ENCODE measurements at regions not wholly inside any gene's neighbourhood (a gene's known extent, or its start where the extent isn't known, plus 50 kb on each side); places are given as distances from the start of the nearest gene placed in this dataset.

DNA sequence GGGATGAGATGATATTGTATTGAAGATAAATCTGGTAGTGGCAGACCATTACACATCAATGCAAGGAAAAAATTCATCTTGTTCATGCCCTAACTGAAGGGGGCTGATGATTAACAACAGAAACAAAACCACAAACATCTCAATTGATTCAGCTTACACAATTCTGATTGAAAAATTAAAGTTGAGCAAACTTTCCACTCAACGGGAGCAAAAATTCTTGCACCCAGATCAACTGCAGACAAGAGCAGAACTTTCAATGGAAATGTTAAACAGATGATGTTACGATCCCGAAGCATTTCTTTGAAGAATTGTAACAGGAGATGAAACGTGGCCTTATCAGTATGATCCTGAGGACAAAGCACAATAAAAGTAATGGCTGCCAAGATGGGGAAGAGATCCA is 172.4 kb upstream of the SOX5 start:
- no peak for FAIRE-seq

DNA sequence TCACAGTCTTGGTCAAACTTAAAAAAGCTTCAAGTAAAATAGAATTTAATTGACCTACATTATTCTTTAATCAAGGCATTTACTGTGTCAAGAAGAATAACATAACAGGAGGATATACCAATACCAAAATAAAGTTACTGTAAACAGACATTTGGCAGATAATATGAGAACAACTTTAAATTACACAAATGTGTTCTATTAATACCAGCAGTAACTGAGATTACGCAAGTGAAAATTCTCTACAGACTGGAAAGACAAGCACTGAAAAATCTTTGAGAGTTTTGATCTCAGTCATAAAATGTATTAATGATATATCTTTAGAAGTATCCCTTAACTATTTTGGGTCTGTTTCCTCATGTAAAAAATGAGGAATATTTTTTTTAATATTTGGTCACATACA is 169.2 kb upstream of the SOX5 start:
- no peak for FAIRE-seq

DNA sequence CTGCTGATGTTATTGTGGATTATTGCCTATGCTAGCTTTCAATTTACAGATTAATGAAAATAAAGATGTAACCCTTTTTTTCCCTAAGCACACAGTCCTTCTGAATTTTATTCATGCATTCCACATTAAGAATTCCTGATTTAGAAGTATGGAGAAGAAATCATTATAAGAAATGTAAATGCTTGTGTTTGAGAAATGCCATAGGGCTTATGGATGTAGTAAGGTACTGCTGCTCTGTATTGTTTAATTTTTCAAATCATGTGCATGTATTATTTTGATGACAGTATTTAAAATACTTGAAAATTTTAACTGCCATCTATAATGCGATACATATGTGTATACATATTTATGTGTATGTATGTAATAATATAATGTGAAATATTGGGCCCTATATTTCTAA is 167.1 kb upstream of the SOX5 start:
- no peak for FAIRE-seq

DNA sequence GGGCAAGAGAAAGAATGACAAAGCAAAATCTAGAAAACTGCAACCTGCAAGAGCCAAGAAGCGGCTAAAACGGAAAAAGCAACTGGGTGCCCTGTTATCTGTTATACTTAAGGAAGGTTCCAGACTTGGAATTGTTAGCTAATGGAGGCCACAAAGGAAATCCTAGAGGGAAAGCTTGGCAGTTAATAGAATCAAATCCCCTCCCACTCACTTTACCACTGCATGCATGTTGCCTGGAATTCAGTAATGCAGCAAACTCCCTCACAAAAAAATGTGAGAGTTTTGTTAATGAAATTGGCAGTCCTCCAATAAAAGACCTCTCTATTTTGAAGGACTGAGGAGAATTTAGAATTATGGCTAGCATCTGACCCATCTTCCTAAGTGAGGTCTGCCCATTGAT is 164.2 kb upstream of the SOX5 start:
- no peak for FAIRE-seq

DNA sequence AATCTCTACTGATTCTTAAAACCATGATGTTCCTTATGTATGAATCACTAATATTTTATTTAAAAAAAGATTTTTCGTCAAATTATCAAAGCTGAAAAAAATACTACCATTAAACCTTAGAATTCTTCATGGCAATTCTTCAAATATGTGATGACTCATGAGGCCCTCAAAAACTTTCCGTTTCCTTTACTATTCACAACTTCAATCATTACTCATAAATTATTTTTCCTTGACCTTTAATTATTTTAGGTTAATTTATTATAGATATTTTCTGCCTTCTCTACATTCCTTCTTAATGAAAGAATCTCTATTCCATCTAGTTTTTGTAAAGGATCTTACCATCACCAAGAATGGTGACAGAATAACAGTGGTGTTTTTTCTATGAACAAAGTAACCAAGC is 162.1 kb upstream of the SOX5 start:
- FAIRE-seq: no peak

DNA sequence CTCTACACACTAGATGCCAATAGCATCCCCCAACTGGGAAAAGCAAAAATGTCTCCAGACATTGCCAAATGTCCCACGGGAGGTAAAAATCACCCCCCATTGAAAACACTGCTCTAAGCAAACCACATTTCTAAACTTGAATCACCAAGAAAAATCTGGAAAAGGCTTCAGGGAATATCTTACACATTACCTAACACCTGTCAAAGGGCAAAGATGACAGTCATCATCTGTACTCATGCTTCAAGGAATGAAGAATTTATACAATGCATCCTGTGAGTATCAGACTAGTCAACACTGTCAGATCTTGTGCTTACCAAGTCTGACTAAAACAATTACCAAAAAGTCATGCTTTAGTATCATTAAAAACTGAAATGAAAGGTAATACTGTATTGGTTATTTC is 161.6 kb upstream of the SOX5 start:
- no peak for FAIRE-seq

DNA sequence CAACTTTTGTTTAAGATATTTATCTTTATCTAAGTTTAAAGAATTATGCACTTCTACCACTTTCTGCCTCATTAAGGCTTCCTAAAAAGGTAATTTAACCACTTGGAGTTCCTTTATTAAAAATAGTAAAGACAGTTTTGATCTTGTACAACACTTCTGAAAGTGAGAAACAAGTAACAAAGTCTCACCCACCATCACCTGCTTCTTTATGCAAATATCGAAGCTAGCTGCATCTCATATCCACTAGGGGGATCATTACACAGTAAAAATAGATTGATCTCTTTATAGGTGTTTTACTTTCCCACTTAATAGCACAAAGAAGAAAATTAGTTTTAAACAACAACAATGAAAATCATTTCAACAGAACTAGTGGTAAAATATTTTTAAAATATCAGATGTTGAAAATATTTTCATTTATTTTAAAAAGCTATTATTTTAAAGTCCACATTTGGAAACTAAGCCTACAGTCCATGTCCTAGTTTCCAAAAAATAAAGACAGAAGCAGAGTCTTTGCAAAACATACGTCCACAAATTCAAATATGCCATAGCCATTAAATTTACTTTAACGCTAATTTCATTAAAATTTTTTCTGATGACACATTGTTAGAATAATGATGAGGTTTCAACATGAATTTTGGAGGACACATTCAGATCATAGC is 160.0 kb upstream of the SOX5 start:
- FAIRE-seq: no peak

DNA sequence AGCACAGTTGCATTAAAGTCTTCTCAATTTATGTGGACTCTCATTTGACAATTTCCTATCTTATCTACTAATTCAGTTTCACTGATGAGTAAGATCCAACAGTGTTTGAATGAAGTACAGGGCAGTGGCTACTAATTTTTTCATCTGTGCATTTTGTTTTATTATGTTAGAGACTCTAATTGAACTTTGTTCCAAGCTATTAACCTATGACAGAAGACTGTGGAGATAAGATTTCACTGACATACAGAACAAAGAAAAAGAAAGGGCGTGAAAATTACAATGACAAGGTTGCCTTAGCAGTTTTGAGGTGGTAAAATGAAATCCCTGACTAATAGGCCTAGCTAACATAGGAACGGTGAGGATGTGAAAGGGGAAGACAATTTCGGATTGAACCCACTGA is 153.2 kb upstream of the SOX5 start:
- FAIRE-seq: no peak

DNA sequence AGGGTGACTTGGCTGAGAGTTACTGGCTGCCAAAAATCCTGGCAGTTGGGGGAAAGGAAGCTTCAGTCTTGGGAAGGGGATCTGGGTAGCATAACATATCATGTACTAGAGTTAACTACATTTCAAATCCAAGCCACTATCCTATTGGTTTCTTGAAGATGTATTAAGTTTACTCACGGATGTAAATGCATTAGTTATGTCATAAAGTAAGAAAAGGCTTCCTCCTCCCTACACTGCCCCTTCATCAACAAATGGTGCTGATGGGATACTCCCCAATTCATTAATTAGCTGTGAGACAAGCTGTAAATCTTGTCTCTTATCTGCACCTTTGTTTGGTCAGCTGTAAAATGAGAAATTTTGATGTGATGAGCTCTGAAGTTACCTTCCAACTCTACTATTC is 150.1 kb upstream of the SOX5 start:
- no peak for FAIRE-seq

DNA sequence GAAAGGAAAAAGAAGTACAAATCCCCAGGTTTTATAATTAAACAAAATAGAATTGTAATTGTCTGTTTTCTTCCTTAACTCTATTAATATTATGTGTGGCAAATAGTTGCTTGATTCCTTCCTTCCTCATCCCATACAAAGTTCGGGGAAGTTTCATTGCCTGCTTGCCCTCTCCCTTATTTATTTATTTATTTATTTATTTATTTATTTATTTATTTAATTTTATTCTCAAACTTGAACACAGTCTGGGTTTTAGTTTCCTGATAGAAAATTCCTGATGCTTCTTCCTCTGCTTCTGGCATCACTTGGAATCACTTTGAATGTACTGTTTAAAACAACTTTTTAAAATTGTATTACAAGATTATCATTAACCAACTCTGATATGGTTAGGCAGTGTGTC is 145.8 kb upstream of the SOX5 start:
- no peak for FAIRE-seq

DNA sequence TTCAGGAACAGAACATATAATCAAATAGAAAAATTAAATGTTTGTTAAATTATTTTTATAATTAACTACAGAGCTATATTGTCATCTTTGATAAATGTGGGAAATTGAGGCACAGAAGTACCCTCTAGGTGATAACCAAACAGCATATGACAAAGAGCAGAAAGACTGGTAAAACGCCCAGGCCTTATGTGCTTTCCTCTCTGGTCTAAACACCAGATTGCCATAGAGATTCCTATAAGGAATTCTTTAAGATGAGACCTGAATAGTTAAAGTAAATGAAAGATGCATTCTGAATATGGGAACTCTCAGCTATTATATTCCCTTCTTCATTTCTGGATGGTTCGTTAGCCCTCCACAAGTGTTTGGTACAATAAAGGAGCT is 140.0 kb upstream of the SOX5 start:
- FAIRE-seq: no peak

DNA sequence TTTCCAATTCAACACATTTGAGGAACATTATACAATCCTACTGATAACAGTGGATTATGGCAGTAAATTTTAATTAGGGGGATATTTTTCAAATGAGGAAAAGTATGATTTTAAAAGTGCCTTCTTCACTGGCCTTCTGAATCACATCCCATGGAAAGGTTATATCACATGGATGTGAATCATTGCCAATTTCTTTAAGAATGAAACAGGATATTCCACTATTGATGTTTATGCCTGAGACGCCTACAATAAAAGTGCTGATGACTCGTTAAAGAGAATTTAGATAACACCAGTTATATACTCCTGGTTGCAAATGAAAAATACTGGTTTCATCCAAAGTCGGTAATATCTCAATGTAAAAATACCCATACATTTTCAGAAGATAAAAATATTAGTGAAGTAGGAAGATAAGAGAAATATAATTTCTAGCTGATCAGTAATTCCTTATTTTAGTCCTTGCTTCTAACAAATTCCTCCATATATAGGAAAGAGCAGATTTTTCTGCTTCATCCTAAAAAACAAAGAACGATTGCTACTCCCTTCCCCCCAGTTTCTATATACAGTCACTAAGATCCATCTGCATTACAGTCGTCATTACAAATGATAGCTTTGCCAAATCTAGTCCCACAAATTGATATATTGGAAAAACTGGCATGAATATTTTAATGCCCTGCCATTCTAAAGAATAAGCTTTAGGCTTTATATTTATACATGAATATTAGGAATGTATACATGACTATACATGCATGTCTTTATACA is 139.5 kb upstream of the SOX5 start:
- FAIRE-seq: no peak

DNA sequence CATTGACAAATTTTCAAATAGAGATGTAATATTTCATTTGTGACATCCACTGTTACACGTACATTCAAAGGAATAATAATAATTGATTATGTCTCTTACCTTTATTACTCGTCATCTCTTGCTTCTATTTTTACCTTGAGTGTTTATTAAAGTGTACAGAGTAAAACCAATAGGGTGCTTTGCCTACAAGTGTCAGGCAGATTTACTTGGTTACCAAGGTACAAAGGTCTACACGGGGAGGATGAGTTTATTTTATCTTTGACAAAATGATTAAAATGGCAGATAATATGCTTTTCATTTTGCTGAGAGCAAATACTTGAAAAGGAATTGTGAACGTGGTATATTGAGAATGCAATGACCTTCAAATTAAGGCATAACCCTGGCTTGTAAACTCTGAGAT is 137.8 kb upstream of the SOX5 start:
- FAIRE-seq: no peak

DNA sequence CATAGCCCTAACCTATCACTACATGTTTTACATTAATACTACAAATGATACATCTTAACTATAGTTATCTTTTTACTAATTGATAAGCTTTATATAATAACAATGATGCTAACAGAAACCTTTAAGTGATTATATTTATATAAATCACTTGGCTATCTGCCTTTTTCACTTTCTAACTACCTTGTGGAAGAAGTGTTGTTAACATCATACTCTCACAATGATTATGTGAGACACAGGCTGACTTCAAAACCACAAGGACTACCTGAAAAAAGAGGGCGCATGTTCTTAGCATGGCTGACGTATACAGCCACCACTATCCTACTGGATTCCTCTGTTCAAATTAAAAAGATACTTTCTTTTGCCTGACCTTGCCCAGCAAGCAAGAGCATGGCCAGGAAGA is 135.3 kb upstream of the SOX5 start:
- no peak for FAIRE-seq

DNA sequence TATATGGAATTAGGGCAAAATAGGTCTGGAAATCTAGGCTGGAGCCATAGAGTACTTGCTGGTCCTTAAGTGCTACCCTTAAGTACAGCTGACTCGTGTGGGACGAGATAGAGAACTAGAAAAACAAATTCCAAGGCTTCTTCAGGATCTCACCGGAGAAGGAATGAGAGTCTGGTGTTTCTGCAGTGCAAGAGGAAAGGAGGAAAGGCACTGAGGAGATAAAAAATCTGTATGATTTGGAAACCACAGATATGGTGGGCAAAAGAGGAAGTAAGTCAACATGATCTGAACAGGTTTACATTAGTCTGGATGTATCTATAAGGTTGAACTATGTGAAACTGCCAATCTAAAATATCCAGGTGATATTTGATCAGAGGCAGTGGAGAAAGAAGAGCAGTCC is 134.4 kb upstream of the SOX5 start:
- no peak for FAIRE-seq

DNA sequence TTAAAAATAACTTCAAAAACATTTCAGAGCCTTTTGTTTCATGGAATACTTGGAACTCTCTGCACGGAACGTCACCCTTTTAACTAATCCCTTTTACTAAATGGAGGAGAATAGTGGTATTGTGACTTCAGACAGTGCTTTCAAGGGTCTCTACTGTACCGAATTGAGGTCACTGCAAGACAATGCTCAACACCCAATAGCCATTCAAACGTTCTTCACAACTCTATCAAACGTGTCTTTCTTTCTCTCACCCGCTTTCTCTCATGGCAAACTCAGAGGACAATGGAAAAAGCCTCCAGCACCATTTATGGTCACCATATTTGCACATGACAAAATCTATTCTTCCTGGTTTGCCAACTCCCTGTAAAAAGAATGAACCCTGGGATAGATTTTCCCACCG is 132.1 kb upstream of the SOX5 start:
- no peak for FAIRE-seq

DNA sequence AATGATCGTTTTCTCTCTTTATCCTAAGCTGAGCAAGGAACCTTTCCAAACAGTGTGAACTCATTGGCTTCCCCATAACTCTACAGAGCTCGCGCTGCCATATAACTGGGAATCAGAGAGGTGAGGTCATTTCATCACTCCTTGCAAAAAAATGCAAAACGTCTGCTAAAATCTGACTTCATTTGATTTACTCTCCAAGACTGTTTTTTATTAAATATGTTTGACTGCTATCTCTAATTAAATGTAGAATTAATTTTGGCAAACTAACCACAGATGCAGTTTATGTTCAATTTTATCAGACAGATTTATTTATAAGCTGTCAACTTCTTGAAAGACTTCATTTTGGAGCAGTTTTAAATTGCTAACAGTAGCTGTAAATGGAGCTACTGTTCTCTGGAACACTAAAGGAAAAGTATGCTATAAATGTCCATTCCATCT is 131.6 kb upstream of the SOX5 start:
- FAIRE-seq: no peak

DNA sequence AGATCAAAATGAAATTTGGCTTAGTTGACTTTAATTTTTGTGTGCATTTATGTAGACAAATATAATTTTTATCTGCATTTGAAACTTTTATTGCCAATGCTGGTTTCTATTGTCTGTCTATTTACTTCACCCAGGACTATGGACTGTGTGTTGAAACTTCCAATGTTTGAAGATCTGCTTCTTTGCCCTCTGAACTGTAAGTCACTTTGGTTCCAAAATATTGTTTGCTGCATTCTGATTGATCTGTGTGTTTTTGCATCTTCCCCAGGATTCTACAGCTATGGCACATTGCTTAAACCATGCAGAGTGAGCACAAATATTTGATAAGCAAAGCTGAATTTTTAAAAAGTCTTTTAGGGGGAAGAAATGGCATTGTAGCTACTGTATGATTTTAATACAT is 131.0 kb upstream of the SOX5 start:
- no peak for FAIRE-seq

DNA sequence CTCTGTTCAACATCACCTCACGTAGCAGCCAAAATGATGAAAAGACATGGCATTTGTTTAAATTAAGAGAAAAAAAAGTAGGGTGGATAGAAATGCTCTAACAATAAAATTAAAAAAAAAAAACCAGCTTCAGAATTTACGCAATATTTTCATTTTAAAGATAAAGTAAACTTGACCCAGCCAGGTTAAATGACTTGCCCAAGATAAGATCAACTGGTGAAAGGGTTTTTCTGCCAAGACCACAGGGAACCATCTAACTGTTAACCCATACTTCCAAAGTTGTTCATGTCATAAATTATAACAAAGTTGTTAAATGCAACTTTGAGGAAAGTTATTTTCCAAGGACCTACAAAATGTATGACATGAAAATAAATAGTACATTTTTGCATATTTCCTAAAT is 129.6 kb upstream of the SOX5 start:
- FAIRE-seq: no peak

DNA sequence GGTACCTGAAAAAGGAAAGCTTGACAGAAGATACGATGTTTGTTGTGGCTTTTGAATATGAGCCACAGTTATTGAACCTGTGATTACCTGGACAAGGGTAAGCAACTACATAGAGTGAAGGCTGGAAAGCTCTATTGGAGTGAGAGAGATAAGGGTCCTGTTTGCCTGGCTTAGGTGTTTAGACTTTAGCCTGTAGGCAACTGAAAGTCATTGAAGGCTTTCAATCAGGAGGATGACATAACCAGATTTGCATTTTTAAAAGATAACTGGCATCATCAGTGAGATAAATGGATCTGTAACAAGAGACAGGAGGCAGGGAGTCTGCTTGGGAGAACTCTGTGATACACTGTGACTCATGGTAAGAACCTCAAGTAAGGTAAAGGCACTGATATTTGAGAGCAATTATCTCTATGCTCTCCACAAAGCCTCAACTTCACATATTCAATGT is 128.9 kb upstream of the SOX5 start:
- no peak for FAIRE-seq

DNA sequence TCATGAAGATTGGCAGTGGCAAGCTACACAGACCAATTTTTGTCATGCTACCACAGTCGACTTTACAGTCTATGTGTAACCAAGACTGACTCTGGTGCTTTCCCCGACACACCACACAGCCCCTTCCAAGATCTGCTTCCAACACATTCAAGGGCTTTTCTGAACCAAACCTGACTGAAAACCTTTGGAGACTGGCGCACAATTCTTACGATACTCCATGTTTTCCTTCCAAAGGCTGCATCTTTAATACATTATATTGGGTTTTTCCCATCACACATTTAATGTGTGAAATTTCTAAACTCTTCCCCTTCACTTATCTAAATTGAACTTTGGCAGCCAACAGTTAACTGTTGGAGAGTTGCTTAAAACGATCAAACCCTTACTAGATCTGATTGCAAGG is 127.7 kb upstream of the SOX5 start:
- no peak for FAIRE-seq

DNA sequence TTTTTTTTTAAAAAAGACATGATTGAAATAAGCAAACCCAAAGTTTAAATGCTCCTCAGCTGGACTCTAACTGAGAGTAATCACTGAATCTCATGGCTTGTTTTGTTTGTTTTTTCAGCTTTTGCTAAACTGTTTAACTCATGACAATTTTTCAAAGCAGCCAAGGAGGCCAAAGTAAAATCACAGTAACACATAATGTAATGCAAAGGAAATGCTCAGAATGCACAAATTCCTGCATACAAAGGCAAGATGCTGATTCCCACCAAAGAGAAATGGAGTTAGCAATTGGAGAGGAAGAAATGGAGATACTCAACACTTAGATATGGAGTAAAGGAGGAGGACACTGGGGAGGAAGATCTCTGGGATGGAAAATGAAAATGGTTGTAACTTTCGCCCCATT is 126.2 kb upstream of the SOX5 start:
- no peak for FAIRE-seq

DNA sequence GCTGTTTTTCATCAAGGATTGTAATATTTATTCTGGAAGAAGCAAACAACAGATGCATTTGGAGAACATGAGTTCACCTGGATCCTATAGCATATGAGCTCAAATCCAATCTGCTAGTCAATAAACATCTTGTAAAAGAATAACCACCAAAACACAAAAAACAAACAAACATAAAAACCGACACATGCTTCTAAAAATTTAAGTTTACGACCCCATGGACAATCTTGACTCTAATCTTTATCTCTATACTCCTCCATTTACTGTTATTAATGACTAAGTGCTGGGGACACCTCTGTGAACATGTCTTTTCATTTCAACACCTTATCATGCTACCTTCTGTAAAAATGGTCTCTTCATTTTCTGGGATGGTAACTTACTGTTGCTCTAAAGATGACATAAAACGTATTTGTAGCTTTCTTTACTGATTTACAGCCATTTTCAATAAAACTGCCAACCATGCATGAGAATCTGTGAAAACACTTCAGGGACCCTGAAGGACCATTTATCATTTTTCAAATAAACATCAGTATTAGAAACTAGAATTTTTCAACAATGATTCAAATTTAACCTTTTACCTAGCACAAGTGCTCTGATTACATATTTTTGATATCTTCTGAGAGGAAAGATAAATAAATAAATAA is 123.8 kb upstream of the SOX5 start:
- FAIRE-seq: no peak

DNA sequence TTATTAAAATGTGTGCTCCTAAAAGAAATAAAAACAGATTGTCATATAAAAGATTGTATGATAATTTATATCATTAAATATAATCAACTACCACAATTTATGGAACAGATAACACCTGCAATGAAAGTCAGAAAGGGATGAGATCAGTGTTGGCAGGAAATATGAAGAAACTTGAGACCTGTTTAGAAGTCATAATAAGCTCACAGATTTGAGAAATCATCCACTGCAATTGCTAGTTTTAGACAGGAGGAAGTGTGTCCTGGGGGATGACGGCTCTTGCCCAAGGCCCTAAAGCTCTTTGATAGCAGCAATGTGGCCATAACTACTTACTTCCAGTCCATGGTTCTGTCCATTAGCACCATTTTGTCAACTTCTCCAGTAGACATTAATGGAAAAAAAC is 122.8 kb upstream of the SOX5 start:
- no peak for FAIRE-seq

DNA sequence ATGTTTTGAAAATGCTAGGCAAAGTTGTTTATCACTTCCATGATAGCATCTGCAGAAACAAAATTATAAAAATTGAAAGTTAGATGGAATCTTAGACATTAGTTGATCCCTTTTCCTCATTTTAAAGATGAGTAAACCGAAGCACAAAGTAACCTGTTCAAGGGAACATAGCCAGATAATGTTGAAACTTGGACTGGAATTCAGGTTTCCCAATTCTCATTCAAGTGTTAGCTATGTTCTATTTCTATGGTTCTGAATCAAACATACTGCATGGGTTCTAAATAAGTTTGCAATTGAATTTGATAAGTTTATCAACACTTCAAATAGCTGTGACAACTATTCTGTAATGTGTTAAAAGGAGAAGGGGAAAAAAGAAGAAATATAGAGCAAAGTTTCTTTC is 122.4 kb upstream of the SOX5 start:
- no peak for FAIRE-seq
